Caco-2 (cell line): ENCODE measurements at regions not wholly inside any gene's neighbourhood (a gene's known extent, or its start where the extent isn't known, plus 50 kb on each side); places are given as distances from the start of the nearest gene placed in this dataset.

Source experiments
- BruUV-seq: library from RNA; stranded (reverse); fragments of 400-500 nt; replicated peaks from 2 replicates; lab custom pipeline; 2021; lab: Mats Ljungman, UMichigan
- CTCF ChIA-PET: fragments of 300-600 bp; sonication (Branson Sonifier 250); formaldehyde crosslinking; loops from one replicate; lab custom pipeline; 2022; ENCODE audit warnings: antibody characterized with exemption; lab: Charles Lee
- POLR2A ChIA-PET: fragments of 300-600 bp; sonication (Branson Sonifier 250); formaldehyde crosslinking; loops from one replicate; lab custom pipeline; 2022; ENCODE audit warnings: antibody characterized with exemption; lab: Charles Lee
- DNase-seq, 2 experiments: peaks; one replicate each; pipeline versions ENCODE4 v3.0.0 to v3.0.0-alpha.2; 2020 to 2022
- H3K27me3 ChIP-seq: replicated peaks from 2 replicates; pipeline ENCODE4 v1.6.0; 2011; ENCODE audit warnings: low read length; ENCODE audit not compliant: control insufficient read depth, insufficient read depth
- H3K36me3 ChIP-seq: 2 replicates; pipeline ENCODE4 v1.5.1; 2011; ENCODE audit warnings: low read length; ENCODE audit not compliant: control insufficient read depth, insufficient read depth
- H3K4me1 ChIP-seq: fragments of 250-450 bp; sonication (Bioruptor Pico); 2 replicates; pipeline ENCODE4 v1.5.1; 2020; ENCODE audit warnings: mild to moderate bottlenecking
- H3K4me3 ChIP-seq: 2 replicates; pipeline ENCODE4 v1.5.1; 2011; ENCODE audit warnings: low read depth, mild to moderate bottlenecking, control low read depth, low read length
- H3K9me3 ChIP-seq: fragments of 250-450 bp; sonication (Bioruptor Pico); 2 replicates; pipeline ENCODE4 v1.5.1; 2020; ENCODE audit warnings: mild to moderate bottlenecking, moderate library complexity
- H3K27ac Mint-ChIP-seq: one replicate; pipeline ENCODE4 v1.8.0; 2022; ENCODE audit warnings: mixed read lengths; ENCODE audit not compliant: unreplicated experiment
- H3K27me3 Mint-ChIP-seq: one replicate; pipeline ENCODE4 v1.8.0; 2022; ENCODE audit warnings: mixed read lengths; ENCODE audit not compliant: insufficient read depth, unreplicated experiment
- H3K36me3 Mint-ChIP-seq: one replicate; pipeline ENCODE4 v1.8.0; 2022; ENCODE audit warnings: mild to moderate bottlenecking, mixed read lengths; ENCODE audit not compliant: insufficient read depth, unreplicated experiment
- H3K4me1 Mint-ChIP-seq: one replicate; pipeline ENCODE4 v1.8.0; 2022; ENCODE audit warnings: low read depth, mixed read lengths; ENCODE audit not compliant: unreplicated experiment
- H3K4me3 Mint-ChIP-seq: one replicate; pipeline ENCODE4 v1.8.0; 2022; ENCODE audit warnings: mild to moderate bottlenecking, moderate library complexity, mixed read lengths; ENCODE audit not compliant: unreplicated experiment
- H3K9me3 Mint-ChIP-seq: one replicate; pipeline ENCODE4 v1.8.0; 2022; ENCODE audit warnings: mixed read lengths; ENCODE audit not compliant: unreplicated experiment
- intact Hi-C: fragments of 100-400 bp; cut with micrococcal nuclease; formaldehyde crosslinking; loops from one replicate; pipeline ENCODE4 v1.10.0; 2022; ENCODE audit not compliant: unreplicated experiment
- TF ChIP-seq, protein P1 (sequence below), 2 experiments: fragments of 200-600 bp in 1 of 2; IDR thresholded peaks; 1 replicate in 1 of 2; 2 replicates in 1 of 2; pipeline versions ENCODE4 v1.5.1 to v1.8.0; 2011 to 2022; ENCODE audit warnings: antibody characterized with exemption in 1 of 2, control low read depth in 1 of 2, inconsistent platforms in 1 of 2, low read depth in 1 of 2, low read length in 1 of 2, mild to moderate bottlenecking in 1 of 2, moderate library complexity in 1 of 2; ENCODE audit not compliant: insufficient read depth in 1 of 2, severe bottlenecking in 1 of 2, unreplicated experiment in 1 of 2

DNA sequence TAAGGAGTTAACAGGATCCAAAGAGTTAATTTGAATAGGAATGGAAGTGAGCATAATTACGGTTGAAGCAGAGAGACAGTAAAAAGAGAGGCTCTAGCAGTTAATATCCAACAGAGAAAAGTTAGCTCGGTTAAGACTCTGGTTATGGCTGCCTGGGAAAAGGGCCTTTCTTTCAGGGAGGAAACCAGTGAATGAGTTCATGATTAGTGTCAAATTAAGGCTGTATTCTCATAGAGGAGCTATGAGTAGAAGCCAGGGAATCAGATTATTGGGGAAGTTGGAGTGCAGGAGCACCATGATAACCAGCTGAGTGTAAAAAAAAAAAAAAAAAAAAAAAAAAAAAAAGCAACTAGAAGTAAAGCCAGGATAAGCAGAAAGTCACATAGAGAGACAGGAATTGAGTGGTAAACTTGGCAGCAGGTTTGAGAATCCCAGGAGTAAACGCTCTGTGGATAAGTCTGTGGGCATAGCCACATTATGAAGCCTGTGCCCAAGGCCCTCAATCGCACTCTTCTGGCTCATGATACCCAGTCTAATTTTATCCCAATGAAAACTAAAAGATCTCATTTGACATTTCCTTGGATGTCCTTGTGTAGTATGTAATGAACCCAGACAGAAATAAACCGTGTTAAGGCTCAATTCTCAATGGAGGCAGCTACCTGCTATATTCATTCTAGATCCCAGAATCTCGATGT, 372.6 kb upstream of the MPDZ start:
- no peaks in the 10 kb centered on the region for H3K9me3 ChIP-seq
- Mint-ChIP-seq H3K36me3 (peaks cover 5% of the 10 kb centered on the region), H3K4me3 (no peak overlapping the region), H3K27ac (no peak overlapping the region), H3K4me1 (no peaks in the 10 kb centered on the region), H3K9me3 (no peaks in the 10 kb centered on the region), H3K27me3 (no peaks in the 10 kb centered on the region)
- DNase-seq, result no peak
- H3K4me1 ChIP-seq, result no peaks in the 10 kb centered on the region
- no peaks in the 10 kb centered on the region for H3K27me3 ChIP-seq
- intact Hi-C loops, result no loop called here
- ChIA-PET CTCF (no interaction called here), POLR2A (no interaction called here)
- BruUV-seq, result no TSS peak
- H3K36me3 ChIP-seq, result no peaks in the 10 kb centered on the region
- TF ChIP-seq, protein P1, sequence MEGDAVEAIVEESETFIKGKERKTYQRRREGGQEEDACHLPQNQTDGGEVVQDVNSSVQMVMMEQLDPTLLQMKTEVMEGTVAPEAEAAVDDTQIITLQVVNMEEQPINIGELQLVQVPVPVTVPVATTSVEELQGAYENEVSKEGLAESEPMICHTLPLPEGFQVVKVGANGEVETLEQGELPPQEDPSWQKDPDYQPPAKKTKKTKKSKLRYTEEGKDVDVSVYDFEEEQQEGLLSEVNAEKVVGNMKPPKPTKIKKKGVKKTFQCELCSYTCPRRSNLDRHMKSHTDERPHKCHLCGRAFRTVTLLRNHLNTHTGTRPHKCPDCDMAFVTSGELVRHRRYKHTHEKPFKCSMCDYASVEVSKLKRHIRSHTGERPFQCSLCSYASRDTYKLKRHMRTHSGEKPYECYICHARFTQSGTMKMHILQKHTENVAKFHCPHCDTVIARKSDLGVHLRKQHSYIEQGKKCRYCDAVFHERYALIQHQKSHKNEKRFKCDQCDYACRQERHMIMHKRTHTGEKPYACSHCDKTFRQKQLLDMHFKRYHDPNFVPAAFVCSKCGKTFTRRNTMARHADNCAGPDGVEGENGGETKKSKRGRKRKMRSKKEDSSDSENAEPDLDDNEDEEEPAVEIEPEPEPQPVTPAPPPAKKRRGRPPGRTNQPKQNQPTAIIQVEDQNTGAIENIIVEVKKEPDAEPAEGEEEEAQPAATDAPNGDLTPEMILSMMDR (IDR thresholded peaks at IDR 0.05; ENCODE audit: insufficient read depth in 1 of 2, low read depth in 1 of 2, low read length in 1 of 2, severe bottlenecking in 1 of 2, unreplicated experiment in 1 of 2), result no peak
- no peak overlapping the region for H3K4me3 ChIP-seq

DNA sequence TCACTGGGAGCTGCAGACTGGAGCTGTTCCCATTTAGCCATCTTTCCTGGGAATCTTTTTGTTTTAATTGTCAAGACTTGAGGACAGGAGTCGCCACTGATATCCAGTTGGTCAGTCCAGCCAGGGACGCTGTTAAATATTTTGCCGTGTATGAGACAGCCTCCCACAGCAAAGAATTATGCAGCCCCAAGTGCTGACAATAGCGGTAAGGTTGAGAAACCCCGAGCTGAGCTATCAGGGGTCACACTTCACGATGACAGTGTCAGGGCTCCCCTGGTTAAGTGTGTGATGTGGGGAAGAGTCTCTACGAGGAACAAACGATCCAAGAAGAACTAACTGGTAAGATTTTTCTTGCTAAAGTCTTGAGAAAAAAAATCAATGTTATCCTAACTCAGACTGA, 372.0 kb upstream of the MPDZ start:
- Histone ChIP-seq H3K4me1 (no peaks in the 10 kb centered on the region), H3K9me3 (no peaks in the 10 kb centered on the region), H3K27me3 (no peaks in the 10 kb centered on the region), H3K36me3 (no peaks in the 10 kb centered on the region), H3K4me3 (no peak overlapping the region)
- Mint-ChIP-seq H3K27ac (no peak overlapping the region), H3K27me3 (no peaks in the 10 kb centered on the region), H3K36me3 (peaks cover 5% of the 10 kb centered on the region), H3K4me1 (no peaks in the 10 kb centered on the region), H3K4me3 (no peak overlapping the region), H3K9me3 (no peaks in the 10 kb centered on the region)
- no TSS peak for BruUV-seq
- intact Hi-C loops, result no loop called here
- POLR2A ChIA-PET, result no interaction called here
- CTCF ChIA-PET, result no interaction called here
- TF ChIP-seq, protein P1 (IDR thresholded peaks at IDR 0.05; ENCODE audit: insufficient read depth in 1 of 2, low read depth in 1 of 2, low read length in 1 of 2, severe bottlenecking in 1 of 2, unreplicated experiment in 1 of 2), result no peak
- DNase-seq, result no peak

DNA sequence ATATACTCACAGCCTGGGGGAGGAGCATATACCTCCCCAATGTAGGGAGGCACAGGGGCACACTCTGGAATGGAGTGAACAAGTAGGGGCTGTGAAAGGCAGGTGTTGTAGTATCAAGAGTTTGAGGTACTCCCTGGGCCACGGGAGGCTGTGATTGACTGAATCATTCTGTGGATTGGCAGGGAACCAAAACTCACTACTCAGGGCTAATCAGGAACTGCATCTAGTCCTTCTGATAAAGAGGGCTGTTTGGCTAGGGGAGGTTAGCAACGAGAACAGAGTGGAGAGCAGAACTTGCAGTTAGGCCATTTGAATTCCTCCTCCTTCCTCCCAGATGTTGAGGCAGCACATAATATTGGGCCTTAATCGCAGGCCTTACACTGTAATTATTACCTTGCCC, 369.2 kb upstream of the MPDZ start:
- Histone ChIP-seq H3K4me1 (no peaks in the 10 kb centered on the region), H3K9me3 (no peaks in the 10 kb centered on the region), H3K36me3 (no peaks in the 10 kb centered on the region), H3K4me3 (no peak overlapping the region), H3K27me3 (no peaks in the 10 kb centered on the region)
- H3K27me3 Mint-ChIP-seq, result no peaks in the 10 kb centered on the region
- intact Hi-C loops, result no loop called here
- ChIA-PET CTCF (no interaction called here), POLR2A (no interaction called here)
- no peaks in the 10 kb centered on the region for H3K9me3 Mint-ChIP-seq
- no peak for DNase-seq
- H3K4me1 Mint-ChIP-seq, result no peaks in the 10 kb centered on the region
- H3K4me3 Mint-ChIP-seq, result no peak overlapping the region
- TF ChIP-seq, protein P1 (IDR thresholded peaks at IDR 0.05; ENCODE audit: insufficient read depth in 1 of 2, low read depth in 1 of 2, low read length in 1 of 2, severe bottlenecking in 1 of 2, unreplicated experiment in 1 of 2), result no peak
- peaks cover 5% of the 10 kb centered on the region for H3K36me3 Mint-ChIP-seq
- no peak overlapping the region for H3K27ac Mint-ChIP-seq
- BruUV-seq, result no TSS peak
